HG03558 (cell line): ENCODE measurements at regions not wholly inside any gene's neighbourhood (a gene's known extent, or its start where the extent isn't known, plus 50 kb on each side); places are given as distances from the start of the nearest gene placed in this dataset.

Experiments
- ATAC-seq: cut with Tn5 transposase; IDR thresholded peaks from one replicate; pipeline ENCODE4 v1.9.1; 2021; ENCODE audit warnings: moderate number of reproducible peaks; ENCODE audit not compliant: unreplicated experiment; ENCODE audit errors: extremely low read depth

DNA sequence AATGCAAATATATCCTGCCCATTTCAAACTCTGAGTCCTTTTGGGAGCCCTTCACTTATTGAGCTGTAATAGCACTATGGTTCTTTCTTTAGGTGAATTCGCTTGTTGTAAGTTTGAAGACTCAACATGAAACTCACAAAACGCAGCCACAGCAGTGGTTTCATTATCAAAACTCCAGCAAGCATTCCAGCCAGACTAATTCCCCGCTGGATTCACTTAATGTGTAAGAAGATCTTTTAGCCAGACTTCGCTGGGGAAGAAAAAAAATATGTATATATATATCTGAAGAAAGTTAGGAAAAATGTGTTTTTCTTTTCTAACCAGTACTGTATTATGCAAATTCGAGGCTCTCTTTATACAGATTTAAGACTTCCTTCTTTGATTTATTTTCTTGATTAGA, 241.1 kb downstream of the WNT5A start:
- no peak for ATAC-seq

DNA sequence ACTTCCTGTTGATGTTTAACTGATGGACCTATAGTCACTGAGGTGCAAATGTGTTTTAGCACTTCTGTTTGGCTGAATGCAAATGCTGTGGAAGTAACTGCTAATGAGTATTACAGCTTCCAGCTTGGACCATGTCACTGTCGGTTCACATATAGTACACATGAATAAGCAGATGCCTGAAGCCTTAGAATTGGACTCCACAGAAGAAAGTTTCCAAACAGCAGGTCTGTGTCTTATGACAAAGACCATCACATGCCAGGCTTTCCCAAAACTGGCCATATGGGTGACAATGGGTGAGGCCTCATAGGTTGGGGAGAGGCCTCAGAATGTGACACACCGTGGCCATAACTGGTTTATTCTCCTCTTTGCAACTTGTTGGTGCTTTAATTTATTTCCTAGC, 241.8 kb downstream of the WNT5A start:
- no peak for ATAC-seq

DNA sequence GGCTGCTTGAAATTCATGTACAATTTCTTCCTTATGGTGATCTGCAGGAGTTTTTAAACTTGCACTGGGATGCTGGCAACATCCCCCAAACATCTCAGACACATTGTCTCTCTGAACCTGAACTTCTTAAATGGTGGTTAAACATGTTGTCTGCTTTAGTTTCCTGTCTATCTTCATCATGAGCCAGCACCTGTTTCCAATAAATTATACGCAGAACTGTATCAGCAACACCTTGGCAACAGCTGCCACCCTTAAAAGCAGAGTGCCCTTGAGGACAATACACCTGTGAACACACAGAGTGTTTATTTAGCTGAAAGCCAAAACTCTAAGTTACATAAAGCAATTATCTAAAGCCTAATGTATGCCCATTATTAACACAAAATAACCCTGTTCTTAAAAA, 242.9 kb downstream of the WNT5A start:
- ATAC-seq, result no peak

DNA sequence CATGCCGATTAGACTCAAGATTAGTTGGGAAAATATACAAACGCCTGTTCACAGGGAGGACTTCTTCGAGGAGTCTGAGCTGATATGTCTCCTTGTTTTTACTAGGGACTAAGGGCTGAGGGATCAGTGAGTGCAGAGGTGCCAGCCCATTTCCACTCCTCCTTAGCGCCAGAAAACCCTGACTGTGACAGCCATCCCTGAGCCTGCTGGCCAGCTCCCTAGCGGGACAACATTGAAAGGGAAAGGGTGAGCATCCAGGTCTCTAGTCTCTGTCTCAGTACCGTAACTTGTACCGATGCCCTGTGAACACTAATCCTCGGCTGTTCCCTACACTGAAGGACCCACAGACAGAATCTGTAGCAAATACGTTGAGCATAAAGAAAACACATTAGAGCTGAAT, 243.4 kb downstream of the WNT5A start:
- no peak for ATAC-seq

DNA sequence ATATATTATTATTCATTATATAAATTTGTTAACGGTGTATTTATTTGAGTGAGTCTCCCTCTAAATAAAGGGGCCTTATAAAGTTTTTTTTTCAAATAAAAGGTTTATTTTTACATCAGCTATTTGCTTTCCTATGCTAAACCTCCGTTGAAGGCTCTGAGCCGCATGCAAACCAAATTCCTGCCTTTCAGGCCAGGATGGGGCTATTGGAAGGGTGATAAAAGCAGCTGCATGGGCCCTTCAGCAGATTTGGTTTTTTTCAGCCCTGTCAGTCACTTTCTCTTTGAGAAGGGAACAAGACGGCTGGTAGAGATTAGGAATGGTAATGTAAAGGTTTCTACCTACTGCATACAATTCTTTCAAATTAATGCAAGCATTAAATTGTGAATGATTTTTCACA, 244.2 kb downstream of the WNT5A start:
- ATAC-seq, result no peak

DNA sequence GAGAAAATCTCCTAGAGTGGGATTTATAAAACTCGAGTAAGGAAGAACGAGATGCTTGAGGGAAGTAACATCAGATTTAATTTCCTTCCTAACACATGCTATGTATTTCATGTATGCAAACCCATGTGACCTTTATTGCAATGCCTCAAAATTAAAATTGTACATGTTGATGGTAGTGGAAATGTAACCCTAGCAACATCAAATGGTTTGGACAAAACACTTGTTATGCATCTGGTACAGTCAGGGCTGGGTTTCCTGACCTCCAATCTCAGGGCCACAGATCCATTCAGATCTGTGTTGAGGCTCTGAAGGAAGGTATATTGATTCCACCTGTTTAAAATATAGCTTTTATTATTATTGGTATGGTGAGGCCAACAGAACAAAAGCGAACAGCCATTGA, 246.0 kb downstream of the WNT5A start:
- no peak for ATAC-seq

DNA sequence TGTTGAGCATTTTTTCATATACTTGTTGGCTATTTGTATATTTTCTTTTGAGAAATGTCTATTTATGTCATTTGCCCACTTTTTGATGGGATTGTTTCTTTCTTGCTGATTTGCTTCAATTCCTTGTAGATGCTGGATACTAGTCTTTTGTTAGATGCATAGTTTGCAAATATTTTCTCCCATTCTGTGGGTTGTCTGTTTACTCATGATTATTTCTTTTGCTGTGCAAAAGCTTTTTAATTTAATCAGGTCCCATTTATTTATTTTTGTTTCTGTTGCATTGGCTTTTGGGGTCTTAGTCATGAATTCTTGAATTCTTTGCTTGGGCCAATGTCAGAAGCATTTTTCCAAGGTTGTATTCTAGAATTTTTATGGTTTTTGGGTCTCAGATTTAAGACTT, 251.7 kb downstream of the WNT5A start:
- ATAC-seq, result no peak

DNA sequence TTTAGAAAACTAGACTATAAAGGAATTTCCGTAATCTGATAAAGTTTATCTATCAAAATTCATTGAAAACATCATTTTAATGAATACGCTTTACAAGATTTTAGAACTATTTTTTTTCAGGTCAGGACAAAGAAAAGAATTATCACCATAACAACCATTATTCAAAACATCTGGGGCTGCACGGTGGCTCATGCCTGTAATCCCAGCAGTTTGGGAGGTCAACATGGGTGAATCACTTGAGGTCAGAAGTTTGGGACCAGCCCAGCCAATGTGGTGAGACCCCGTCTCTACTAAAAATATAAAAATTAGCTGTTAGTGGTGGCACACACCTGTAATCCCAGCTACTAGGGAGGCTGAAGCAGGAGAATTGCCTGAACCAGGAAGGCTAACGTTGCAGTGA, 260.4 kb downstream of the WNT5A start:
- ATAC-seq, result no peak

DNA sequence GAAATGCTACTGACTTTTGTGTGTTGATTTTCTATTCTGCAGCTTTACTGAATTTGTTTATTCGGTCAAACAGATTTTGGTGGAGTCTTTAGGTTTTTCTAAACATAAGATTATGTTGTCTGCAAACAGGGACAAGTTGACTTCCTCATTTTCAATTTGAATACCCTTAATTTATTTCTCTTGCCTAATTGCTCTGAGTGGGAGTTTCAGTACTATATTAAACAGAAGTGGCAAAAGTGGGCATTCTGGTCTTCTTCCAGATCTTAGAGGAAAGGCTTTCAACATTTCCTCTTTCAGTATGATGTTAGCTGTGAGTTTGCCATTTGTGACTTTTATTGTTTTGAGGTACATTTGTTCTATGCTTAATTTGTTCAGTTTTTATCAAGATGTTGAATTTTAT, 268.5 kb downstream of the WNT5A start:
- no peak for ATAC-seq

DNA sequence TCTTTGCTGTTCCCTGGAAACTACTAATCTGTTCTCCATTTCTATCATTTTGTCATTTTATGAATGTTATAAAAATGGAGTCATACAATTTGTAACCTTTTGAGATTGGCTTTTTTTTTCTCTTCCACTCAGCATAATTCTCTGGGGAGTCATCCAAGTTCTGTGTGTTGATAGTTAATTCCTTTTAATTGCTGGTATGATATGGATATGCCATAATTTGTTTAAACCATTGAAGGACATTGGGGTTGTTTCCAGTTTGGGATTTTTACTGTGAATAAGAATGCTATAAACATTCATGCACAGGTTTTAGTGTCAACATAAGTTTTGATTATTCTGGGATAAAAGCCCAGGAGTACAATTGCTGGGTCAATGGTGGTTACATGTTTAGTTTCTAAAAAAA, 279.4 kb downstream of the WNT5A start:
- ATAC-seq, result no peak

DNA sequence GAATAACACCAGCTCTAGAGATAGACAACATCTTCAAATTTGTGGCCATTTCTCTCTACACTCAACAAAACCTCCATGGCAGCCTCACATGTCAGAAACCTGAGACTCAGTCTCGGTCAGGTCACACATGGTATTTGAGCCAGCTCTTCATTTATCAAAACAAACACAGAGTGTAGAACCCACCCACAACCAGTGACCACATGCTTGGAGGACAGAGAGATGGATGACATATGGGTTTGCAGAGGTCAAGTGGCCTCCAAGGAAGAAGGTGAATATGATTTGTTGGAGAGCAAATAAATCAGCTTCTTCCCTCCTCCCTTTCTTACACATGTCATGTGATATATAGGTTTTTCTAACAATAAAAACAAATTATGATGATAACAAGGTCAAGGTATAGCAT, 278.1 kb upstream of the LRTM1 start:
- ATAC-seq, result no peak

DNA sequence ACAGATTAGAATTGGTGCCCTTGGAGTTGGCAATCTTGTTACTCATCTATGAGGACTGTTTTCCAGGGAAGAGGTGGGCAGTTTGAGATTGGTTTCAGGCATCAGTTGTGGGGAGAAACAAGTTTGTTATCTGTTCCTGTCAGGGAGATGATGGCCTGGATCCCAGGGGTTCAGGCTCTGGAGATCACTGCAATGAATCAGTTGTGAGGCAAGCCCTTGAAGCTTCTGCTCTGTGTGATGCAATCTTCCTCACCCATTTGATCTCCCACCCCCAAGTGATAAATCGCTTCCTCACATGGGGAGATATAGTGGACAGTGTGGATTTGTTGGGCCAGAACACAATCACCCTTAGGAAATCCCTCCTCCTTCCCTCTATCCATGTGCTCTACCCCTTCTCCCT, 276.6 kb upstream of the LRTM1 start:
- ATAC-seq, result no peak

DNA sequence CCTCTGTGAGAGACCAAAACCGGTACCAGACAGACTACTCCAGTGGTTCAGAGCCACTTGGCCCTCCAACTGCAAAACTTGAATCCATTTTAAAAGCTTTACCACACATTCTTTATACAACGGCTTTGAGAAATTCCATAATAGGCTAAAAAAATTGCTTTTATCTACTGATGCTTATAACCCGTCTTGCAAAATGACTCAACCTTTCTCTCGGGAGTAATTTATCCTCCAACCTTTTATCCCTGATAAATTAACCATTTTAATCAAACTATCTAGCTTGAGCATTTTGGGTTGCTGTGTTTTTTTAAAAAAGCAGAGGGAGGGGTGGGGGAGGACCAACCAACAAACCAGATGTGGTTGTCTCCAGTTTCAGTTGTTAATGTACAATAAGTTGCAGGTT, 275.7 kb upstream of the LRTM1 start:
- ATAC-seq, result no peak

DNA sequence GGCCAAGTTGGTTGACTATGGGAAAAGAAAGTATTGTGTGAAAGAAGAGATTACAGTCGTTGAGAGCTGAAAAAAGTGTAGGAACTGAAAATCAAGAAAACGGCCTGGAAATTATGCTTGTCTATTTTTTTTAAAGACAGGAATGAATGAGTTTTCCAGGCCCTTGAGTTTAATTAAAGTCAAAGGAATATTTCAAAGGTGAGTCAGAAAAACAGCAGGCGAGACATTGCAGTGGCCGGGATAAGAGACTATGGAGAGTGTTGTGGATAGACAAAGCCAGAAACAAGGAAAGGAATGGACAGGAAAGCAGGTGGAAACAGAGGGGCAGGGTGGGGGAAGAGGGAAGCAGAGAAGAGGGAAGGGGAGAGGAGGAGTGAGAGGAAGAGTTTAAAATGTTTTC, 275.1 kb upstream of the LRTM1 start:
- ATAC-seq, result no peak

DNA sequence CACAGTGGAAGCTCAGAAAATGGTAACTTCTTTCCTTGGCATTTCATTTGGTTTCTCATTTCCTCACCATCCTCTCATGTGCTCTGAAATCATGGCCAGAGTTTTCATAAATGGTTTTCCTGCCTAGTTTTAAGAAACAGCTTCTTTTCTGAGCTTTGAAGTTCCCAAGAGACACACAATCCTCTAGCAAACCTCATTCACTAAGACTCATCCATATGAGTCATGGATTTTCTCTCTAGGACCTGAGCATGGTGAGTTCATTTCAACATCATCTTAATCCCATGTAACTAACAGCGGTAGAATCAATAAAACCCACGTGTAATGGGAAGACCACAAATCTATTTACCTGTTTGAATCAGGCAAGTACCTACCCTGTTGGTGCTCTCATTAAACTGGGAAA, 274.5 kb upstream of the LRTM1 start:
- no peak for ATAC-seq

DNA sequence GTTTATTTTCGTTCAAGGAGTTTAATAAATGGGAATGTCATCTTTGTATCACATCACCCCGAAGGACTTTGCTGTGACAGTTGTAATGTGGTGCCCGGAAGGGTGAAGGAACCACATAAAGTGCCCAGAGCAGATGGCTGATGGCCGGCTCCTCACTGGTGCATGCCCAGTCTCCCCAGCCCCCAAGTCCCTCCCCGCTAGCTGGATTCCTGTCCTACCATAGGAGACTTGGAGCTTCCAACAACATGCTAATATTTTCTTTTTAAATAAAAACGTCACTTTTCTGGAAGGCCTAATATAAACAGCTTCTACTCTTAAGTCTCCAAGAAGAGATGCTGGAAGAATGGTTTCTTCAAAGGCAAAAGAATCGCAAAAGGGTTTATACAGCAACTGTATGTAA, 273.9 kb upstream of the LRTM1 start:
- no peak for ATAC-seq

DNA sequence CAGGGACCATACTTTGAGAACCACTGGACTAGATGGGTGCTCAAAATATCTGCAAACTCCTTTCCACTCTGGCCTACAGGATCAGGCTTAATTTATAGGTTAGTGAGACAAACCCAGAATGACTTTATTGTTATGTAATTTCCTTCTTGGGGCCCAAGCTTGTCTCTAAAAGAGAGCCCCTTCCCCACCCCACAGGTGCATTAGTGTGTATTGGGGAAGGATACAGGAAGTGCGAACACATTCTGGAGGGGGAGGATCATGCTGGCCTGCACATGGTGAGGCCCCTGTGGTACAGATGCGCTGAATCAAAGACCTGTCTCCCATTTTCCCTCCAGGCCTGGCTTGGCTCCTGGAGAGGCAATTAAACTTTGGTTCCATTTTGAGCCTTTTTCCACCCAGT, 273.0 kb upstream of the LRTM1 start:
- no peak for ATAC-seq

DNA sequence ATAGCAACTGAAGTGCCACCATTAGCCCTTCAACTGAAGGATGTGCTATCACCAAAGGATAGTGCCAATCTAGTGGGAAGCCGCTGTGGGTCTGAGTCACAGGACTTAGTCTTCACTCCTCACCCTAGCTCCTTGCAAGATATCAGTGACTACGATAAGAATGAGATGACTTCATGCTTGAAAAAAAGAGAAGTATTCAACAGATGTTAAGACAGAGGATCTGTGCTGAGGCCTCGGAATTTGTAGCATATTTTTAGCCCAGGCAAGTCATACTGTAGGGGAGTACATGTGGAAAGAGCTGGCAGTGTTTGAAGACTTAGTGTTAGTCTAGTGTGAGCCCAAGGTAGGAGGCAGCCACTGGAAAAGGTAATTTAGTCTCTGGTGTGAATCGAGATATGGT, 270.7 kb upstream of the LRTM1 start:
- ATAC-seq, result no peak

DNA sequence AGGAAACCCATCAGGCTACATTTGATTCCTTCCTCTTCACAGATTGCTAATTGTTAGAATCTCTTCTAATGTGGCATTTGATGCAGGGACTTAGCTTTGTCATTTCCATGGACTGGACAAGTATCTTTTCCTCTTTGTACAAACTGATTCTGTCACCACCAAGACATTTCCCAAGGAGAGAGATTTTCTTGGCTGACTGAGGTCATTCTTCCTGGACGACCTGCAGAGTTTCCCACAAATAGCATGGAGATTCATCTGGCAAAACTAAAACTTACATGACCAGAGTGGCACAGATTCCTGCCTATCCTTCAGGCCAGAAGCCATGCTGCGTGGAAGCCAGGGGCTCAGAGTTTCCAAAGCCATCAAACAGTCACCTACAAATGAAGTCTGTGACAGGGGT, 269.2 kb upstream of the LRTM1 start:
- ATAC-seq, result no peak

DNA sequence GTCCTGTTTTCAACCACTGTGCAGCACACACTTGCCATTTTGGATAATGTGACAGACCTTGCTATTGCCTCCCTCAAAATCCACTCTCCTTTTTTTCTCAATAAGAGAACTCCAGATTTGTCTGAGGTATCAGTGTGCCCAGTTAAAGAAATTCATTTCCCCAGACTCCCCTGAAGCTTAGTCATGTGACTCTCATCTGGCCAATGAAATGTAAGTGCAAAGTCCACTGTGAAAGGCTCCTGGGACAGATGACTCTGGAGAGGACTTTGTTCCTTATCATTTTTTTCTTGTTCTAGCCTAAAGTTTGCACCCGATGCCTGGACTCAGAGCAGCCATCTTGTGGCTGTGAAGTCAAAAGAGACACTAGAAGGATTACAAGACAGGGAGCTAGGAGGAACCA, 268.6 kb upstream of the LRTM1 start:
- ATAC-seq, result no peak

DNA sequence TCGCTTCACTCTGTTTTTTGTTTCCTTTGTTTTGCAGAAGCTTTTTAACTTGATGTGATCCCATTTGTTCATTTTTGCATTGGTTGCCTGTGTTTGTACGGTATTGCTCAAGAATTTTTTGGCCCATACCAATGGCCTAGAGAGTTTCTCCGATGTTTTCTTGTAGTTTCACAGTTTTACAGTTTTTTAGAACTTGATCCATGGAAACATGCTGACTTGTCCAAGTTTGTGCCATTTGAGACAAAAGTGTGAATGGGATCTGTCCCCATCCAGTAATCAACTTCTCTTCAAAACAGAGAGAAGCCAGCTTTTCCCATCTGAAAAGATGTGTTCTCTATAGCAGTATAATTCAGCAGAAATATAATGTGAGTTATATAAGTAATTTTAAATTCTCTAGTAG, 266.5 kb upstream of the LRTM1 start:
- ATAC-seq, result no peak

DNA sequence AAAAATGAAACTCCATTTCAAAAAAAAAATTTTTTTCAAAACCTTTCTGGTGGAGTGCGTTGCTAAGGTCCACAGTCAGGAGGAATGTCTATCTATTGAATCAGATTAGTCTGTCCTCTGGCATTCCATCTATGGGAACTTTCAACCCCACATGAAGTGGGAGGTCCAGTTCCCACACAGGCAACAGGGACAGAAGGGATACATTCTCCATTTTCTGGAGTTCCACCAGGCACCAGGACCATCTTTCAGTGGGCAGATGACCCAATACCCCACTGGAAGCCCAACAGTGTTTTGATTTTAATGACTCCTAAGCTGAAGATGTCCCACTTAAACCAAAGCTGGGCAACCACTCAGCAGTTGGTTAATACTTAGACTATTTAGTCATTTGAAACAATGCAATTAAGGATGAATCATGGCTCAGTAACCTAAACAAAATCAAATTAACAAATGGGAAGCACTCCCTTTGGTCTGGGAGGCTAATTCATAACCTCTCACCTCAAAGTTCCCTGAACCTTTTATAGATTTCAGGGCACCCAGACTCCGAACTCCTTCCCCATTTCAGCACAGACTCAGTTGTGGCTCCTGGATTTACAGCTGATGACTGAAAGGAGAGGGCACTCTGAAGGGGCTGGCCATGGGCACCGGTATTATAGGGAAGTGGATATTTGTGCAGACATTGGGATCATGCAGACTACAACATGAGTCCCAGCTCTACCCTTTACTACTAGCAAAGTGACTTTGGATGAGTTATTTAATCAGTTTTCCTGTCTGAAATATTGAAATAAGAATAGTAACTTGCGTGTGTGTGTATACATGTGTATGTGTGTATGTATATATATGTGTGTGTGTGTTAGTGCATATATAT, 264.3 kb upstream of the LRTM1 start:
- ATAC-seq, result no peak

DNA sequence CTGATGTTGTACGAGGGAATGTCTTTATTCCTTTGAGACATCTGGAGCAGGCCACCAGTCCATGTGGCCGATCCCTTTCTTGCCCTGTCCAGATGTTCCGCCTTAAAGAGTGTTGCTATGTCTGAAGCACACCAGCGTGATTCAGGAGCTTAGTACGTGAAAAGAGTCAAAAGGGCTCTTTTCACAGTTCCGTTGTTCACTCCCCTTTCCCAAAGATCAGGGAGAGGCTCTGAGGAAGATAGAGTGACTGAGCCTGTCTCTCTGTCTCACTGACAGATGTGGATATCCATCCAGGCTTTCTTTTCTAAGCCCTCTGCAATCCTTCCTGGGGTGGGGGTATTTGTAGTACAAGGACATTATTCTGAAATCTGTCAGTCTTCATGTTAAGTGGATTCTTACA, 262.5 kb upstream of the LRTM1 start:
- ATAC-seq, result no peak
